SH-SY5Y (cell line): ENCODE measurements at regions not wholly inside any gene's neighbourhood (a gene's known extent, or its start where the extent isn't known, plus 50 kb on each side); places are given as distances from the start of the nearest gene placed in this dataset.

Experiments used
- GATA2 ChIP-seq: IDR thresholded peaks from 2 replicates; pipeline ENCODE4 v1.6.1; 2011; ENCODE audit warnings: mild to moderate bottlenecking, low read depth, low read length
- GATA3 ChIP-seq: IDR thresholded peaks from 2 replicates; pipeline ENCODE4 v1.6.1; 2011; ENCODE audit warnings: low read depth, mild to moderate bottlenecking, low read length, moderate library complexity

DNA sequence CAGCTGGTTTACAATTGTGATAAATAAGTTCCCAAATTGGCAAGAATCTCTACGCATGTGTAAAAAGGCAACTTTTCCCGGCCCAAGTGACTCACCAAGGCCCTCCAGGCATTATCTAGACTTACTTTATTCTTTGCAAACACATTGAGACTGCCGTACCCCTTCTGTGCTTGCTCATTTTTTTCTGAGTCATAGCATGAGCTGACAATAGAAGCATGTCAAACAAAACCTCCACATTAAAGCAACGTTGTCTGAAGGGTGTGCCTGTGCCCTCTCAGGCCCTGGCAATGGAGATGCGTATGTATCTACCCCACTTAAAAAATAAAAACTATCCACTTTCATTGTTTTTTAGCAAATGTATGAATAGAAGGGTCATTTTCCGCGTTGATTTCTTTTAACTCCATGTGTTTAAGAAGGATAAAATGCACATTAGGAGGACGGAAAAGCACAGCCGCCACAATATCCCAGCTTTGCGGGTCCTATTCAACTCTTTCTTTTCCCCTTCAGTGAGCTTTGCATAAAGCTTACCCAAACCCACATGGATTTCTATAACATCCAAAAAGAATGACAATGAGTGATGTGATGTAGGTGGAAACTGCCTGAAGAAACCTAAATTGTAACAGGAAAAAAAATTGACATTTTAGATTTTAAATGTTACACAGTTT is 298.2 kb downstream of the CDCA7 start:
- TF ChIP-seq GATA2 = no peak
- TF ChIP-seq GATA3 = no peak

DNA sequence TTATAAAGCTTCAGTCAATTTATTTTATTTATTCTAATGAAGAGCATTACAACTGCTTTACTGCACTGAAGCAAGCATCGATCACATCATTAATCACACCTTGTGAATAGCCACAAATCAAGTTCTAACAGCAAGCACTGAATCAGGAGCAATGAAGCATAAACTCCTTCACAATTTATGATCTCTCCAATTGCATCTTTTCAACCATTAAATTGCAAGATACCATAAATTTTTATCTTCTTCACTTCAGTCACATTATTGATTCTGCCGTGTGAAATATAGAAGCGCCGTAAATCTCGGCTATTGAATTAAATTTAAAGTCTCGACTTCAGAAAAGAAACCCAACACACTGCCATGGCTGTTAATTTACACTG is 298.7 kb downstream of the CDCA7 start:
- no peak for TF ChIP-seq GATA3

DNA sequence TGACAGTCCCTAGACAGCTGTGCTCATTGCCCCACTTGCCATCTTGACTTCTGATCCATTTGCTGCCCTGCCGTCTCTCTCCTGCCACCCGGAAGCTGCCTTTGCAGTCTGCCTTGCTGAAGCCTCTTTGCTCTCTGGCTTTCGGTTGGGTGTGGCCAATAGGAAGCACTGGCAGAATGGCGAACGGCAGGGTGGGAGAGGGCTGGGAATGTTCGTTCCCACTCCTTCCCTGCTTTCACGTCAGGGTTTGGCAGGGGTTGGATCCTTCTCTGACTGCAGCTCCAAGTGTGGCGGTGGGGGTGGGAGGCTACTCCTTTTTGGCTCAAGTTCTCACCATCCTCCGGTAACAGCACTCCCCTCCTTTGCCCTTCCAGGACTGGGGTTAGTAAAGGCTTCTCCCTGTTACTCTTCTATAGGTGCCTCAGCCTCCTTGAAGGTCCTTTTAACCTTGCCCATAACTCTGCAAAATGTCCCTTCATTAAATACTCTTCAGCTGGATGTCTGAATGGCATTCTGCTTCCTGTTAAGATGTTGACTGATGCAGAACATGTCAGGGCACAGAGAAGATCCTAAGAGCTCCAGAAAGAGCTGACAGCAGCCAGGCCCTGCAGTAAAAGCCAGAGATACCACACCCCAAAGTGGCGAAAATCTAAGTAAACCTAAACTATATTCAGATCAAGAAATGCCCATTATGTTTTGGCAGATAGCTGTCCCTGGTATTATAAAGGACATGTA is 299.7 kb downstream of the CDCA7 start:
- no peak for TF ChIP-seq GATA3
- TF ChIP-seq GATA2 = no peak

DNA sequence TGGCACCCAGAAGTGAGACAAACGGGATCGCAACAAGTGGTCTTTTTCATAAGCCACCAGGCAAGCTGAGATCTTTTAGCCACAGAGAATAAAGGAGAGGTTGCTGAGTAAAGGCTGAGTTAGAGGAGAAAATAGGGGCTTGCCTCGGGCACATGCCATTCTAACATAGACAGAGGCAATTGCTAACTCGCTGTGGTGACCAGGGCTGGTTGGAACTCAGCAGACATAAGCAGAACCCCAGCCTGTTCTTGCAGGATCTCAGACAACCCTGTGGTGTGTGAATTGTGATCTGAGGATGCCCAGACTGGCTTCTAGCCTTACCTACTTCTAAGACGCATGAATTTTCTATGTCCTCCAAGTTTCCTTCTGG is 300.2 kb downstream of the CDCA7 start:
- TF ChIP-seq GATA2 (no peak), GATA3 (no peak)

DNA sequence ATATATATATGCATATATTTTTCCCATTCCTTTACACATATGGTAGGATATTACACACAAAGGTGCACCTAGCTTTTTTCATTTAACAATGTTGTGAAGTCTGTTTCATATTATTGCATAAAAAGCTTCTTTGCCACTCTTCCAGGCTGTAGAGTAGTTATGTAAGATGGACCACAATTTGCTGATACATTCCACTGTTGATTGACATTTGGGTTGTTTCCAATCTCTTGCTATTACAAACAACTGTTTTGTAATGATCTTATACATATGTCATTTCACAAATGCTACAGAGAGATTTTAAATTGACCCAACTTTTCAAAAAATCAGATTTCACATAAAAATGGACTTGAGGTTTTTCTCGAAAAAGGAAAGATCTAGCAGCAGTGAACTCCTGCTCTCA is 301.4 kb downstream of the CDCA7 start:
- TF ChIP-seq GATA2 (no peak), GATA3 (no peak)

DNA sequence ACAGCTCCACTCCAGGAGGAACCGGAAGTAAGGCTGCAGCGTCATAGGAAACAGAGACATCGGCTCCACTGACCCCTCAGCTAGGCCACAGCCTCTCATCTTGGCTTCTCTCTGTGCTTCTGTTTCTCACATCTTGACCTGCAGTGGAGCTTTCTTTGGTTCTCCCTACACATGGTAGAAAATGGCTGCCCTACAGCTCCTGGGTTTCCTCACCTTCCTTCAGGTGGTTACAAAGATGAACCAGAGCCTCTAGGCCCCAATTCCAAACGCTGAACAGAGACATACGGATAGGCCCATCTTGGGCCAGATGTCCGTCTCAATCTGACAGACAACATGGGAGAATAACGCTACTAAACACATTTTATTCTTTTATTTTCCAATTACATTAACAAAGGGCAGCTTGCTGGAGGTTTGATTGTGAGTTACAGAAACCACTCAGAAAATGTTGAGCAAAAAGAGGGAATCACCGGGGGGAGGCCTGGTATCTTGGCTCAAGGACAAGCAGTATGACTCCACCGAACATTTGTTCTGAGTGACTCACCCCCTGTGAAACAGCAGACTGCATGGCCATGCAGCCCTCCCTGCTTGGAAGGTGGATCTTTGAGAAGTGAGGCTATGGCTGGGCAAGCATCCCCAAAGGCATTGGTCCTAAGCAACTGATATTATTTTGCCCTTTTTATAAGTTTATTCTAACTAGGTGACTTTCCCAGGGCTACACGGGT is 303.5 kb downstream of the CDCA7 start:
- TF ChIP-seq GATA2 (no peak), GATA3 (no peak)

DNA sequence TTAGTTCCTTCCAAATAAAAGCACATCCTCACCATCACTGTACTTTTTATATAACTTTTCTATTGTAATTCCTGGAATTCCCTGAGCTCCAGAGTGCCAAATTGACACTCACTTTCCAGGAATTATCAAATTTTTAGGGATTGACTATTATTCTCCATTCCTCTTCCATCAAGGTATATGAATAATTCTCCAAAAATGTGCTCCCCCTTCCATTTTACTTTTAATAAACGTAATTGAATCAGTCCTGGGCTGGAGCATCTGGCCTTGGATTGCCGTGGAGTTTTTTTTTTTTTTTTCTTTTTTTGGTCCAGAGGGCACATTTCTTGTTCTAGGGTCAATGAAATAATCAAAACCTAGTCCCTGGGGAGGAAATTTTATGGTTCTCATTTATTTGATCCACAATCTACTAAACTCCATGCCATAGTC is 304.3 kb downstream of the CDCA7 start:
- TF ChIP-seq GATA3 (no peak), GATA2 (no peak)

DNA sequence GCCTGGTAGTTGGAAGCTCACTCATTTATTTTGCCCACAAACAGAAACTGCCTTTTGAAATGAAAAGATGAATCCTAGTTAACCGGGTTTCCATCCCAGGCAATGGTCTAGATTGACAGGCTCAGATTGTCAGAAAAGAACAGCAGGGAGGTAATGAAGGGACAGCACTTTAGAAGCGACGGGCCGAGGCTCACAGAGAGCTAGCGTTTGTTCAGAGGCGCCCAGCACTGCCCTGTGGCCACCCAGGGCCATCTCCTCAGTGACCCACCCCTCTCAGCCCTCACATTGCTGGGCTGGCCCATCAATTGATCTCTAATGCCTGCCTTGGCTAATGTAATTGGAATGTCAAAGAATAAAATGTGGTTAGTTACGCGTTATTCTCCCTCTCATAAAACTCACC is 304.8 kb downstream of the CDCA7 start:
- no peak for TF ChIP-seq GATA2
- TF ChIP-seq GATA3 = no peak

DNA sequence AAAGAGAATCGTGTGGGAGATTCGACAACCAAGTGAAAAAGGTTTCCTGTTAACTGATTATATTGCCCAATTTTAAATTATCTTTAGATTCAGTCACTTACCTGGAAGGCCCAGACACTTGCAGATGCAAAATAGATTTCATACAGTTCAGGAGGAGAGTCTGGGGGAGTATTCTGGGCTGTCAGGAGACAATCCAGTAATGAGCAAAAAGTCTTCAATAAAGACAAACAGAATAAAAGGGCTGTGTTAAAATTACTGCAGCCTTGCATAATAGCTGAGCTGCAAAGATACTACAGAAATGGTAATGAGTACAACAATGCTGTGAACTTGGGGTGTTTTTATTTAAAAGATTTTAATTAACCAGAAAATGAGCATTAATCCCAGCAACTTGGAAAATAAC is 303.6 kb downstream of the SP3 start:
- TF ChIP-seq GATA2 (no peak), GATA3 (no peak)

DNA sequence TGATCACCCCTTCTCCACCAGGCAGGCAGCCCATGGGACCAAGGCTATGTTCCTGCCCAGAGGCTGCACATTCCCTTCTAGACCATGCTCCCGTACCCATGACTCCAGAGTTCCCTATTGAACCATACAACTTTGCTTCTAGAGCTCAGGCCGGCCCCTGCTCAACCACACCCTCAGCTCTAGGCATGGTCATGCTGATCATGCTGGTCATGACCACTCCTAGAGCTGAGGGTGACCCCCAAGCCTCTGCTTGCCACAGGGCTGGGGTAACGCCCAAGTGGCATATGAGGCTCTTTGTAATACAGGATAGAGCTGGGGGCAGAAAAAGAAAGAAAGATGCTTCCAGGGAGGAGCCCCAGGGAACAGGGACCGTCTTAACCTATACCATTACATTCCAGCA is 301.8 kb downstream of the SP3 start:
- TF ChIP-seq GATA3 = no peak

DNA sequence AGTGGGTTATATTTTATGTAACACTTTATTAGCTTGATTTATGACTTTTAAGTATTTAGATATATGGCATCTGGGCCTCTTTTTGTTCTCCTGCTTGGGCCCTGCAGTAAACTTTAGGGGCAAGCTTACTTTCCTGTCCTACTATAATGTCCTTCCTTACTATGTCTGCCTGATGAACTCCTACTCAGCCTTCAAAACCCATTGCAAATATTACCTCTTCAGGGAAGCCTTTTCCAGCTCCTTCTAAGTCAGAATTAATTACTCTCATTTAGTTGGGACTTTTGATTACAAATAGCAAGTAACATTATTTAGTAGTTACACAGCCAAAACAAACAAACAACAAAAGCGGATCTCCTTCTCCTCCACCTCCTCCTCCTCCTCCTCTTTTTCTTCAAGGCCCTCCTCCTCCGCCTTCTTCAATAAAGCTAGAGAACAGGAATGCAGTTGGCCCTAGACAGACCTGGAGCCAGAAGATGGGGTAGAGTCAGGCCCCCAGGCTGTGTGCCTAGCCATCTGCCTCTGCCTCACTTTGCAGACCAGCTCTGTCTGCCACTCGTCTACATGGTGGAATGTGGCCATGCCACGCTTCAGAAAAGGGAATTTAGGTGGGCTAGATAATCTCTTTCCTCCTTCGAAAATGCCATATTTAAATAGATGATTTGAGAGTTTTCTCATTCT is 301.2 kb downstream of the SP3 start:
- TF ChIP-seq GATA2 (no peak), GATA3 (no peak)

DNA sequence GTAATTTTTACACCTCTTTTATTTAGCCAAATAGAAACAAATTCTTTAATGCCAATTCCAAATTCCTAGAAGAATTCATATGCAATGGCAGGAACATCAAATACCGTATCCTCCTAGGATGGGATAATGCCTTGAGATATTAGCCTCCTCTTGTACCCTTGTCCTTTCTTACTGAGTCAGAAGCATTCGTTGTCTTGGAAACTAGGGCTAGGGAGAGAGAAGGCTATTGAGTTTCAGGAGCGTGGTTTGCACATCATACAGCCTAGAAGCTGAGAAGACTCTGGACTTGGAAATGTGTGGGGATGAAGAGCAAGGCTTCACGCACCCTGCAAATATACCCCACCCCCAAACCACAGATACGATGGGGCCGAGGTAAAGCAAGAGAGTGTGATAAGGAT is 300.7 kb downstream of the SP3 start:
- no peak for TF ChIP-seq GATA3
- no peak for TF ChIP-seq GATA2

DNA sequence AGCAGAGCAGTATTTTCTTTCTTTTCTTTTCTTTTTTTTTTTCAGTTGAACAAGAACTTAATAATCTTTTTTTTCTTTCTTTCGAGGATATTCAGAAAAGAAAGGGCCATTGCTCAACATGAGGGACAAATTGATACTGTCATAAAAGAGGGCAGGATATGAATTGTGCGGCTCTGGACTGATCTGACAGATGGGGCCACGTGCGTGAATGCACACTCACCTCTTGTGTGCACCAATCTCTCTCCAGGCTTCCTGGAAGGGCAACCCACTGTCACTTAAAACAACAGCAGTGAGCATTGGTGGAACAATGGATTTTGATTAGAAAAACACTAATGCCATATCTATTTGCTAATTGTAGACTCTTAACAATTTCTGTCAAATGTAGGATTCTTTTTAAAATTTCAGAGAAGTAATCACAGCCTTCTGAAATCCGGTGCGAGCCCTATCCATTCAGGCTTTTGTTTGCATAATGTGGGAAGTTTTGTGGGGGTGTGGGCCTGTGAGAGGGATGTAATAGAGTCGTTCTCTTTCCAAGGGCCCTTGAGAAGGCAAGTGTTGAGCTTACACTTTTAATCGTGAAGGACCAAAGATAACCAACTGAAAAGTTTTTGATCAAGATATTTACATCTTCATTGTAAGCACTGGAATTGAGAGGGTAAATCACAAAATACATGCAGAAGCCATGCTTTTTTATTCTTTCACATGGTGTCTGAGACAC is 298.8 kb downstream of the SP3 start:
- no peak for TF ChIP-seq GATA2
- TF ChIP-seq GATA3 = no peak

DNA sequence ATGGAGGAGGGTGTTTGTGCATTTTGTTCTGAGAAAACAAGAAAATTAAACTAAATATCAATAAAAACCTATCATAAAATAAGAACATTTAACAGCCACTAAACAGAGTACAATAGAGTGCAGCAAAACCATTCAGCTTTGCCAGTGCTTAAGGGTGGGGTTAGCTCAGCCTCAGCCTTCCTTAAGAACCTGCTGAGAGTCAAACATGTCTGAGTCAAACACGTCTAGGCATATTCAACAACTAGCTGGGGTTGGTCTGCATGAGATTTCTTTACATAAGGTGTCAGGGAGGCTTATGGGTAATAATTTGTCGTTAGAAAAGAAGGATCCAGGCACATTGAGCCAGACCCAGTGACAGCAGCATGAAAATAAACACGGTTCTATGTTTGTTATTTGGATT is 298.2 kb downstream of the SP3 start:
- TF ChIP-seq GATA3 (no peak), GATA2 (no peak)
